ENCODE measurements at regions not wholly inside any gene's neighbourhood (a gene's known extent, or its start where the extent isn't known, plus 50 kb on each side); places are given as distances from the start of the nearest gene placed in this dataset.
"Not testable (repeated sequence)": the region's sequence is repeated elsewhere in the genome, so short reads cannot be mapped to it uniquely, and the experiment has no call there.

GRCh38 chr15:22519213-22519612 is 60.5 kb downstream of the GOLGA6L22 start:
- H3K9me3 ChIP-seq; intact Hi-C loops (cut with DNase I); H3K27me3 ChIP-seq; DNase-seq; H3K4me3 ChIP-seq; H3K27ac ChIP-seq; H3K36me3 ChIP-seq; H3K4me1 ChIP-seq: not testable (repeated sequence)
- no CpG with 5 or more reads among the region's 4 CpGs for WGBS, 2 donors

DNA sequence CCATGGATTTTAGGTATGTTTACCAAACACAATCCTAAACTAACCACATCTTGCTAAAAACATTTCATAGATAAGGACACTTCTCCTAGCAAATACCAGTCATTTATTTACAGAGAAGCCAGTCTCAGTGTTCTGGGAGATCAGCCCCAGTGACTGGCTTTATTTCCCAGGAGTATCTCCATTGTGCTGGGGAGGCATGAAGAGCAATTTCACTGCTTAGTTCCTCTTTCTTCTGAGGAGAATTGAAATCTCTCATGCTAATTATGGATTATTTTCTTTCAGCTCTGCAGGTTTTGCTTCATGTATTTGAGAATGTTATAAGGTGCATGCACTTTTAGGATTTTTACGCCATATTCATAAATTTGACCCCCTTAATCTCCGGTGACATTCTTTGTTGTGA is 67.8 kb downstream of the GOLGA6L22 start:
- H3K4me1 ChIP-seq; H3K27ac ChIP-seq; H3K36me3 ChIP-seq; intact Hi-C loops (cut with DNase I); H3K27me3 ChIP-seq; DNase-seq; H3K4me3 ChIP-seq; H3K9me3 ChIP-seq: not testable (repeated sequence)
- WGBS, 2 donors, result no CpG with 5 or more reads among the region's 2 CpGs

GRCh38 chr15:22527016-22527415 is 68.3 kb downstream of the GOLGA6L22 start:
- WGBS, 2 donors, result 56 to 65% methylated on average over 2 to 3 of the region's 4 CpGs

GRCh38 chr15:22529200-22529599 is 70.5 kb downstream of the GOLGA6L22 start:
- H3K36me3 ChIP-seq; intact Hi-C loops (cut with DNase I): not testable (repeated sequence)
- WGBS, 2 donors, result no CpG with 5 or more reads among the region's 6 CpGs

More at GRCh38 chr15:22527016-22527415, 68.3 kb downstream of the GOLGA6L22 start:
- DNase-seq; H3K9me3 ChIP-seq; H3K4me3 ChIP-seq; H3K27me3 ChIP-seq; H3K36me3 ChIP-seq; H3K4me1 ChIP-seq; intact Hi-C loops (cut with DNase I); H3K27ac ChIP-seq: not testable (repeated sequence)

GRCh38 chr15:22559701-22560100 is 101.0 kb downstream of the GOLGA6L22 start:
- H3K27ac ChIP-seq; H3K4me3 ChIP-seq; H3K9me3 ChIP-seq; H3K27me3 ChIP-seq; intact Hi-C loops (cut with DNase I); H3K4me1 ChIP-seq; DNase-seq: not testable (repeated sequence)
- peaks cover 0 to 15% (median 0%) of the 10 kb centered on the region in 3 donors for H3K36me3 ChIP-seq
- WGBS, 2 donors, result 83% methylated on average over 1 of the region's 13 CpGs; no CpG with 5 or more reads in 1 of the 2 donors

More at GRCh38 chr15:22529200-22529599, 70.5 kb downstream of the GOLGA6L22 start:
- not testable (repeated sequence) for H3K27ac ChIP-seq, H3K9me3 ChIP-seq, DNase-seq, H3K27me3 ChIP-seq, H3K4me1 ChIP-seq, H3K4me3 ChIP-seq

DNA sequence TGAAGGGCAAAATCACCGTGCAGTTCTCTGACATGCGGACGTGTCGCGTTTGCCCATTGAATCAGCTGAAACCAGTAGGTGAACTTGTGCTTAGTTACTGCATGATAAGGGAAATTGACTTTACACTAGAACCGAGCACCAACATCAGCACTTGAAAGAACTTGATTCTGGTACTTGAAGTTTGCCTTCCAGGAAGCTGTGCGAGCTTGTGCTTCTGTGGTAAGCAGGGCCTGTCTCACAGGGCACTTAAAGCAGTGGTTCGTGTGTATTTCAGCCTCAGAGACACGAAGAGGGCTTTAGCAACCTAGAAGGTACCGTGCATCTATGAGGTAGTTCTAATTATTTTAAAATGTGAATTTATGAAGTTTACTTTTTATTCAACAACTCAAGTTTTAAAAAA is 103.0 kb downstream of the GOLGA6L22 start:
- H3K4me1 ChIP-seq; H3K27ac ChIP-seq; H3K27me3 ChIP-seq; DNase-seq; H3K4me3 ChIP-seq; H3K9me3 ChIP-seq; intact Hi-C loops (cut with DNase I): not testable (repeated sequence)
- H3K36me3 ChIP-seq, result peaks cover 0 to 15% (median 0%) of the 10 kb centered on the region in 3 donors
- no CpG with 5 or more reads among the region's 10 CpGs for WGBS, 2 donors

GRCh38 chr15:22566510-22566909 is 107.8 kb downstream of the GOLGA6L22 start:
- H3K9me3 ChIP-seq; H3K4me3 ChIP-seq; DNase-seq; intact Hi-C loops (cut with DNase I); H3K27me3 ChIP-seq; H3K36me3 ChIP-seq; H3K27ac ChIP-seq; H3K4me1 ChIP-seq: not testable (repeated sequence)
- WGBS, 2 donors, result no CpG with 5 or more reads among the region's 7 CpGs

GRCh38 chr15:22569486-22569885 is 110.8 kb downstream of the GOLGA6L22 start:
- intact Hi-C loops (cut with DNase I); H3K27me3 ChIP-seq; DNase-seq; H3K4me1 ChIP-seq; H3K4me3 ChIP-seq; H3K9me3 ChIP-seq; H3K27ac ChIP-seq: not testable (repeated sequence)
- WGBS, 2 donors, result no CpG with 5 or more reads among the region's 11 CpGs
- H3K36me3 ChIP-seq, result peaks cover 0 to 14% (median 0%) of the 10 kb centered on the region in 3 donors

- peaks cover 0 to 14% (median 0%) of the 10 kb centered on the region in 3 donors for H3K36me3 ChIP-seq
- H3K27me3 ChIP-seq; DNase-seq; H3K27ac ChIP-seq; H3K4me3 ChIP-seq; intact Hi-C loops (cut with DNase I); H3K9me3 ChIP-seq; H3K4me1 ChIP-seq: not testable (repeated sequence)
- 91 to 100% methylated on average over 1 to 3 of the region's 6 CpGs for WGBS, 2 donors
Measured at GRCh38 chr15:22572152-22572735, 113.5 kb downstream of the GOLGA6L22 start.

- H3K27me3 ChIP-seq; H3K27ac ChIP-seq; H3K4me1 ChIP-seq; DNase-seq; H3K4me3 ChIP-seq; H3K9me3 ChIP-seq; intact Hi-C loops (cut with DNase I): not testable (repeated sequence)
- 90 to 96% methylated on average over 2 to 4 of the region's 17 CpGs for WGBS, 2 donors
- H3K36me3 ChIP-seq, result peaks cover 0 to 14% (median 0%) of the 10 kb centered on the region in 3 donors
Measured at GRCh38 chr15:22572792-22573191, 114.1 kb downstream of the GOLGA6L22 start.

GRCh38 chr15:22577828-22578227 is 119.1 kb downstream of the GOLGA6L22 start:
- H3K4me1 ChIP-seq; H3K4me3 ChIP-seq; intact Hi-C loops (cut with DNase I); H3K27me3 ChIP-seq; H3K9me3 ChIP-seq; DNase-seq; H3K36me3 ChIP-seq; H3K27ac ChIP-seq: not testable (repeated sequence)
- 100% methylated on average over 1 of the region's 4 CpGs; no CpG with 5 or more reads in 1 of the 2 donors for WGBS, 2 donors

DNA sequence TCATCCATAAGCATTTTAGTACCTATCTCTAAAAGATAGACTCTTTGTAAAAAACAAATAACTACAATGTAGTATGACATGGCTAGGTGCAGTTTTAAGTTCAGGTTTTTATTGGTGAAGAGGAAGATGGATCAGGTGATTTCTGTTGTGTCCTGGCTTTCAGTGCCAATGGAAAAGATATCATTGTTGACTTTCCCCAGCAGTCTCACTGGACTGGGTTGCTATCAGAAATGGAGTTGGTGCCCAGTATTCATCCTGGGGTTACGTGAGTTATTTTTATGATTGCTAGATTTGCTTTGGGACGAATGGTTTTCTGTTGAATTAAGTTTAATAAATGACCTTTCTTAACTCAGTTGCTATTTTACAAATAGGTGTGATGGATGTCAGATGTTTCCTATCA is 120.5 kb downstream of the GOLGA6L22 start:
- DNase-seq; H3K36me3 ChIP-seq; H3K4me1 ChIP-seq; H3K9me3 ChIP-seq; H3K4me3 ChIP-seq; H3K27me3 ChIP-seq; H3K27ac ChIP-seq; intact Hi-C loops (cut with DNase I): not testable (repeated sequence)
- no CpG with 5 or more reads among the region's 2 CpGs for WGBS, 2 donors

- intact Hi-C loops (cut with DNase I); H3K4me1 ChIP-seq; H3K27ac ChIP-seq; DNase-seq; H3K9me3 ChIP-seq; H3K4me3 ChIP-seq; H3K36me3 ChIP-seq; H3K27me3 ChIP-seq: not testable (repeated sequence)
- WGBS, 2 donors, result no CpG with 5 or more reads among the region's 14 CpGs
Measured at GRCh38 chr15:22587391-22587790, 128.7 kb downstream of the GOLGA6L22 start.

DNA sequence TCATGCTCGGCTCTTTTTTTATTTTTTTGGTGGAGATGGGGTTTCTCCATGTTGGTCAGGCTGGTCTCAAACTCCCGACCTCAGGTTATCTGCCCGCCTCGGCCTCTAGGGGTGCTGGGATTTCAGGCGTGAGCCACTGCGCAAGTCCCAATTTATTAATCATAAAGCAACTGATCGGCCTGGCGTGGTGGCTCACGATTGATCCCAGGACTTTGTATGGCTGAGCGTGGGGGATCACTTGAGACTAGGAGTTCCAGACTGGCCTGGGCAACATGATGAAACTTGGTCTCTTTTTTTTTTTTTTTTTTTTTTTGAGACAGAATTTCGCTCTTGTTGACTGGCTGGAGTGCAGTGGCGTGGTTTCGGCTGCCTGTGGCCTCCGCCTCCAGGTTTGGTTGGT is 139.8 kb downstream of the GOLGA6L22 start:
- DNase-seq; H3K4me3 ChIP-seq; H3K27ac ChIP-seq; H3K27me3 ChIP-seq; H3K9me3 ChIP-seq; H3K36me3 ChIP-seq; H3K4me1 ChIP-seq; intact Hi-C loops (cut with DNase I): not testable (repeated sequence)
- 93 to 100% methylated on average over 3 to 10 of the region's 14 CpGs for WGBS, 2 donors
